ENCODE measurements at regions not wholly inside any gene's neighbourhood (a gene's known extent, or its start where the extent isn't known, plus 50 kb on each side); places are given as distances from the start of the nearest gene placed in this dataset.
"Not testable (repeated sequence)": the region's sequence is repeated elsewhere in the genome, so short reads cannot be mapped to it uniquely, and the experiment has no call there.

DNA sequence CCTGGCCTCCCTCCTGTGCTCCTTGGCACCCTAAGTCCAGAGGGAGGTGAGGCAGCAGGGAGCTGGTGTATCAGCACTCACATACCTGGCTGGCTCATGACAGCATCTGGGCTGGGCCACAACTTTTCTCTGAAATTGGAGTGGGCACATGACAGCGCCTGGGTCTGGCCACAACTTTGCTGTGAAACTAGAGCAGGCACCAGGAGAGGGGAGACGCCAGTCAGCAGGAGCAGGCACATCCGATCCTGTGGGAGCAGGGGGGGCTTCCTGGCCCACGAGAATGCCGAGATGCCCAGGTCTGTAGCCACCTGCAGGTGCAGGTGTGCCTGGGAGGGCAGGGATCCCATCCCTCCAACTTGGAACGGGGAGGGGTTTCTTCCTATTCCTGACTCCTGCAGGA is 69.7 kb upstream of the PPP3CA start:
- H3K9me3 ChIP-seq (ENCODE audit: control insufficient read depth in 2 of 2, insufficient read depth in 1 of 2, low read depth in 1 of 2, low read length in 1 of 2), result peaks cover 0 to 10% of the 10 kb centered on the region in 2 donors
- no peak for FAIRE-seq
- no peak for DNase-seq
- WGBS, 3 donors, result 83 to 98% (median 91%) methylated on average over 6 of the region's 6 CpGs
- no peak overlapping the region for H3K27ac ChIP-seq (ENCODE audit: low read depth in 1 of 3, low read length in 2 of 3)
- no peak overlapping the region for H3K4me3 ChIP-seq (ENCODE audit: low read depth in 1 of 3, low read length in 3 of 3)
- peaks cover 0 to 4% (median 0%) of the 10 kb centered on the region in 3 donors for H3K4me1 ChIP-seq (ENCODE audit: control insufficient read depth in 3 of 3, insufficient read depth in 2 of 3, low read depth in 1 of 3, low read length in 2 of 3)
- H3K36me3 ChIP-seq (ENCODE audit: control insufficient read depth in 3 of 3, insufficient read depth in 2 of 3, low read depth in 1 of 3, low read length in 3 of 3), result no peaks in the 10 kb centered on the region
- H3K27me3 ChIP-seq (ENCODE audit: control insufficient read depth in 3 of 3, insufficient read depth in 3 of 3, low read length in 3 of 3), result no peaks in the 10 kb centered on the region

GRCh38 chr4:101415962-101416361 is 68.6 kb upstream of the PPP3CA start:
- 88 to 96% (median 95%) methylated on average over 6 of the region's 6 CpGs for WGBS, 3 donors
- peaks cover 0 to 10% of the 10 kb centered on the region in 2 donors for H3K9me3 ChIP-seq (ENCODE audit: control insufficient read depth in 2 of 2, insufficient read depth in 1 of 2, low read depth in 1 of 2, low read length in 1 of 2)
- DNase-seq, result no peak
- no peaks in the 10 kb centered on the region for H3K36me3 ChIP-seq (ENCODE audit: control insufficient read depth in 3 of 3, insufficient read depth in 2 of 3, low read depth in 1 of 3, low read length in 3 of 3)
- H3K4me3 ChIP-seq (ENCODE audit: low read depth in 1 of 3, low read length in 3 of 3), result no peak overlapping the region
- no peak for FAIRE-seq
- no peak overlapping the region for H3K27ac ChIP-seq (ENCODE audit: low read depth in 1 of 3, low read length in 2 of 3)
- H3K27me3 ChIP-seq (ENCODE audit: control insufficient read depth in 3 of 3, insufficient read depth in 3 of 3, low read length in 3 of 3), result no peaks in the 10 kb centered on the region
- peaks cover 0 to 4% (median 0%) of the 10 kb centered on the region in 3 donors for H3K4me1 ChIP-seq (ENCODE audit: control insufficient read depth in 3 of 3, insufficient read depth in 2 of 3, low read depth in 1 of 3, low read length in 2 of 3)

GRCh38 chr4:101414496-101414895 is 67.2 kb upstream of the PPP3CA start:
- 72 to 87% (median 78%) methylated on average over 1 of the region's 1 CpG for WGBS, 3 donors
- FAIRE-seq (no peak), DNase-seq (no peak)
- peaks cover 0 to 10% of the 10 kb centered on the region in 2 donors for H3K9me3 ChIP-seq (ENCODE audit: control insufficient read depth in 2 of 2, insufficient read depth in 1 of 2, low read depth in 1 of 2, low read length in 1 of 2)
- H3K4me1 ChIP-seq (ENCODE audit: control insufficient read depth in 3 of 3, insufficient read depth in 2 of 3, low read depth in 1 of 3, low read length in 2 of 3), result no peaks in the 10 kb centered on the region
- H3K4me3 ChIP-seq (ENCODE audit: low read depth in 1 of 3, low read length in 3 of 3), result no peak overlapping the region
- H3K27ac ChIP-seq (ENCODE audit: low read depth in 1 of 3, low read length in 2 of 3), result no peak overlapping the region
- H3K36me3 ChIP-seq (ENCODE audit: control insufficient read depth in 3 of 3, insufficient read depth in 2 of 3, low read depth in 1 of 3, low read length in 3 of 3), result no peaks in the 10 kb centered on the region
- H3K27me3 ChIP-seq (ENCODE audit: control insufficient read depth in 3 of 3, insufficient read depth in 3 of 3, low read length in 3 of 3), result no peaks in the 10 kb centered on the region

GRCh38 chr4:101411926-101412325 is 64.6 kb upstream of the PPP3CA start:
- H3K9me3 ChIP-seq (ENCODE audit: control insufficient read depth in 2 of 2, insufficient read depth in 1 of 2, low read depth in 1 of 2, low read length in 1 of 2), result peaks cover 0 to 9% of the 10 kb centered on the region in 2 donors
- 51 to 81% (median 66%) methylated on average over 2 of the region's 2 CpGs for WGBS, 3 donors
- no peak for DNase-seq
- no peaks in the 10 kb centered on the region for H3K27me3 ChIP-seq (ENCODE audit: control insufficient read depth in 3 of 3, insufficient read depth in 3 of 3, low read length in 3 of 3)
- no peaks in the 10 kb centered on the region for H3K4me1 ChIP-seq (ENCODE audit: control insufficient read depth in 3 of 3, insufficient read depth in 2 of 3, low read depth in 1 of 3, low read length in 2 of 3)
- no peak overlapping the region for H3K4me3 ChIP-seq (ENCODE audit: low read depth in 1 of 3, low read length in 3 of 3)
- H3K36me3 ChIP-seq (ENCODE audit: control insufficient read depth in 3 of 3, insufficient read depth in 2 of 3, low read depth in 1 of 3, low read length in 3 of 3), result no peaks in the 10 kb centered on the region
- no peak overlapping the region for H3K27ac ChIP-seq (ENCODE audit: low read depth in 1 of 3, low read length in 2 of 3)
- FAIRE-seq, result no peak

DNA sequence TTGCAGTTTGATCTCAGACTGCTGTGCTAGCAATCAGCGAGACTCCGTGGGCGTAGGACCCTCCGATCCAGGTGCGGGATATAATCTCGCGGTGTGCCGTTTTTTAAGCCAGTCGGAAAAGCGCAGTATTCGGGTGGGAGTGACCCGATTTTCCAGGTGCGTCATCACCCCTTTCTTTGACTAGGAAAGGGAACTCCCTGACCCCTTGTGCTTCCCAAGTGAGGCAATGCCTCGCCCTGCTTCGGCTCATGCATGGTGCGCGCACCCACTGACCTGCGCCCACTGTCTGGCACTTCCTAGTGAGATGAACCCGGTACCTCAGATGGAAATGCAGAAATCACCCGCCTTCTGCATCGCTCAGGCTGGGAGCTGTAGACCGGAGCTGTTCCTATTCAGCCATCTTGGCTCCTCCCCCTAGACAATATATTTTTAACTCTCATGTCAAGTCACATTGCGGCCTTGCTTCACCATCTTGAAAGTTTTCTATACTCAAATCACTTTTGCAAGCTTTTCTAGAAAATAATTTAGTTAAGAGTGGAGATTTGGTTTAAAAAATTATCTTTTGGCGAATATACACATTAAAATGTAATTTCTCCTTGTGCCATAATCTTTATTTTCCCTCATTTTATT is 64.1 kb upstream of the PPP3CA start:
- not testable (repeated sequence) for H3K9me3 ChIP-seq (ENCODE audit: control insufficient read depth in 2 of 2, insufficient read depth in 1 of 2, low read depth in 1 of 2, low read length in 1 of 2); H3K4me3 ChIP-seq (ENCODE audit: low read depth in 1 of 3, low read length in 3 of 3); H3K27ac ChIP-seq (ENCODE audit: low read depth in 1 of 3, low read length in 2 of 3); H3K27me3 ChIP-seq (ENCODE audit: control insufficient read depth in 3 of 3, insufficient read depth in 3 of 3, low read length in 3 of 3); FAIRE-seq; H3K36me3 ChIP-seq (ENCODE audit: control insufficient read depth in 3 of 3, insufficient read depth in 2 of 3, low read depth in 1 of 3, low read length in 3 of 3); H3K4me1 ChIP-seq (ENCODE audit: control insufficient read depth in 3 of 3, insufficient read depth in 2 of 3, low read depth in 1 of 3, low read length in 2 of 3); DNase-seq
- 93 to 96% (median 95%) methylated on average over 24 of the region's 24 CpGs for WGBS, 3 donors

GRCh38 chr4:101400096-101400495 is 52.8 kb upstream of the PPP3CA start:
- H3K4me3 ChIP-seq (ENCODE audit: low read depth in 1 of 3, low read length in 3 of 3), result no peak overlapping the region
- H3K9me3 ChIP-seq (ENCODE audit: control insufficient read depth in 2 of 2, insufficient read depth in 1 of 2, low read depth in 1 of 2, low read length in 1 of 2), result no peaks in the 10 kb centered on the region
- no peak overlapping the region for H3K27ac ChIP-seq (ENCODE audit: low read depth in 1 of 3, low read length in 2 of 3)
- 75 to 80% (median 79%) methylated on average over 3 of the region's 3 CpGs for WGBS, 3 donors
- H3K27me3 ChIP-seq (ENCODE audit: control insufficient read depth in 3 of 3, insufficient read depth in 3 of 3, low read length in 3 of 3), result no peaks in the 10 kb centered on the region
- FAIRE-seq (no peak), DNase-seq (no peak)
- H3K4me1 ChIP-seq (ENCODE audit: control insufficient read depth in 3 of 3, insufficient read depth in 2 of 3, low read depth in 1 of 3, low read length in 2 of 3), result no peaks in the 10 kb centered on the region
- no peaks in the 10 kb centered on the region for H3K36me3 ChIP-seq (ENCODE audit: control insufficient read depth in 3 of 3, insufficient read depth in 2 of 3, low read depth in 1 of 3, low read length in 3 of 3)

GRCh38 chr4:101398807-101399206 is 51.5 kb upstream of the PPP3CA start:
- DNase-seq (no peak), FAIRE-seq (no peak)
- no peaks in the 10 kb centered on the region for H3K4me1 ChIP-seq (ENCODE audit: control insufficient read depth in 3 of 3, insufficient read depth in 2 of 3, low read depth in 1 of 3, low read length in 2 of 3)
- no peaks in the 10 kb centered on the region for H3K36me3 ChIP-seq (ENCODE audit: control insufficient read depth in 3 of 3, insufficient read depth in 2 of 3, low read depth in 1 of 3, low read length in 3 of 3)
- no peak overlapping the region for H3K4me3 ChIP-seq (ENCODE audit: low read depth in 1 of 3, low read length in 3 of 3)
- no peak overlapping the region for H3K27ac ChIP-seq (ENCODE audit: low read depth in 1 of 3, low read length in 2 of 3)
- no peaks in the 10 kb centered on the region for H3K27me3 ChIP-seq (ENCODE audit: control insufficient read depth in 3 of 3, insufficient read depth in 3 of 3, low read length in 3 of 3)
- no peaks in the 10 kb centered on the region for H3K9me3 ChIP-seq (ENCODE audit: control insufficient read depth in 2 of 2, insufficient read depth in 1 of 2, low read depth in 1 of 2, low read length in 1 of 2)
- WGBS, 3 donors, result 87 to 92% (median 91%) methylated on average over 4 of the region's 4 CpGs
